ENCODE measurements at regions not wholly inside any gene's neighbourhood (a gene's known extent, or its start where the extent isn't known, plus 50 kb on each side); places are given as distances from the start of the nearest gene placed in this dataset.
"Not testable (repeated sequence)": the region's sequence is repeated elsewhere in the genome, so short reads cannot be mapped to it uniquely, and the experiment has no call there.

GRCh38 chr17:49898366-49899190, 50.7 kb upstream of the TAC4 start:
- Mint-ChIP-seq H3K4me3 (no peak overlapping the region), H3K27me3 (peaks cover 31% of the 10 kb centered on the region), H3K4me1 (peaks cover 5% of the 10 kb centered on the region), H3K36me3 (no peaks in the 10 kb centered on the region), H3K9me3 (no peaks in the 10 kb centered on the region), H3K27ac (no peak overlapping the region)
- DNase-seq (ENCODE audit: low spot score in 2 of 2) (no peak), ATAC-seq (ENCODE audit: low read depth) (no peak)

GRCh38 chr17:49899191-49899485, 51.3 kb upstream of the TAC4 start:
- Mint-ChIP-seq H3K27ac (no peak overlapping the region), H3K27me3 (peaks cover 33% of the 10 kb centered on the region), H3K4me3 (no peak overlapping the region), H3K9me3 (no peaks in the 10 kb centered on the region), H3K4me1 (peaks cover 5% of the 10 kb centered on the region), H3K36me3 (no peaks in the 10 kb centered on the region)
- no peak for DNase-seq (ENCODE audit: low spot score in 2 of 2)
- no peak for ATAC-seq (ENCODE audit: low read depth)

GRCh38 chr17:49899588-49899987, 51.7 kb upstream of the TAC4 start:
- Mint-ChIP-seq H3K27ac (no peak overlapping the region), H3K9me3 (no peaks in the 10 kb centered on the region), H3K4me3 (no peak overlapping the region), H3K36me3 (no peaks in the 10 kb centered on the region), H3K27me3 (peaks cover 35% of the 10 kb centered on the region), H3K4me1 (peaks cover 5% of the 10 kb centered on the region)
- ATAC-seq (ENCODE audit: low read depth) (no peak), DNase-seq (ENCODE audit: low spot score in 2 of 2) (no peak)

GRCh38 chr17:49900801-49901200, 52.9 kb upstream of the TAC4 start:
- not testable (repeated sequence) for H3K27ac Mint-ChIP-seq, H3K4me1 Mint-ChIP-seq

GRCh38 chr17:49901460-49902331, 53.8 kb upstream of the TAC4 start:
- H3K4me1 Mint-ChIP-seq, result peaks cover 5% of the 10 kb centered on the region
- no peak overlapping the region for H3K27ac Mint-ChIP-seq
- no peaks in the 10 kb centered on the region for H3K36me3 Mint-ChIP-seq
- H3K9me3 Mint-ChIP-seq, result no peaks in the 10 kb centered on the region
- peak; percentile 35 for ATAC-seq (ENCODE audit: low read depth)
- DNase-seq (ENCODE audit: low spot score in 2 of 2), result no peak
- H3K4me3 Mint-ChIP-seq, result peak overlapping the region; percentile 14
- H3K27me3 Mint-ChIP-seq, result peaks cover 37% of the 10 kb centered on the region

More at GRCh38 chr17:49900801-49901200, 52.9 kb upstream of the TAC4 start:
- H3K9me3 Mint-ChIP-seq; ATAC-seq (ENCODE audit: low read depth); H3K36me3 Mint-ChIP-seq; DNase-seq (ENCODE audit: low spot score in 2 of 2); H3K4me3 Mint-ChIP-seq: not testable (repeated sequence)
- peaks cover 39% of the 10 kb centered on the region for H3K27me3 Mint-ChIP-seq

GRCh38 chr17:49903523-49903922, 55.7 kb upstream of the TAC4 start:
- no peaks in the 10 kb centered on the region for H3K9me3 Mint-ChIP-seq
- ATAC-seq (ENCODE audit: low read depth) (no peak), DNase-seq (ENCODE audit: low spot score in 2 of 2) (no peak)
- H3K36me3 Mint-ChIP-seq, result no peaks in the 10 kb centered on the region
- peaks cover 35% of the 10 kb centered on the region for H3K27me3 Mint-ChIP-seq
- H3K27ac Mint-ChIP-seq, result no peak overlapping the region
- H3K4me3 Mint-ChIP-seq, result no peak overlapping the region
- peaks cover 5% of the 10 kb centered on the region for H3K4me1 Mint-ChIP-seq

GRCh38 chr17:49904893-49905292, 57.0 kb upstream of the TAC4 start:
- peaks cover 5% of the 10 kb centered on the region for H3K4me1 Mint-ChIP-seq
- H3K27ac Mint-ChIP-seq, result no peak overlapping the region
- no peaks in the 10 kb centered on the region for H3K9me3 Mint-ChIP-seq
- ATAC-seq (ENCODE audit: low read depth) (no peak), DNase-seq (ENCODE audit: low spot score in 2 of 2) (no peak)
- no peak overlapping the region for H3K4me3 Mint-ChIP-seq
- no peaks in the 10 kb centered on the region for H3K36me3 Mint-ChIP-seq
- H3K27me3 Mint-ChIP-seq, result peaks cover 41% of the 10 kb centered on the region

GRCh38 chr17:49906531-49907136, 58.8 kb upstream of the TAC4 start:
- no peak for DNase-seq (ENCODE audit: low spot score in 2 of 2)
- Mint-ChIP-seq H3K27ac (no peak overlapping the region), H3K36me3 (no peaks in the 10 kb centered on the region), H3K4me1 (peaks cover 4% of the 10 kb centered on the region), H3K4me3 (no peak overlapping the region), H3K9me3 (no peaks in the 10 kb centered on the region), H3K27me3 (peaks cover 43% of the 10 kb centered on the region)
- no peak for ATAC-seq (ENCODE audit: low read depth)

GRCh38 chr17:49907279-49907678, 59.4 kb upstream of the TAC4 start:
- no peak overlapping the region for H3K27ac Mint-ChIP-seq
- peaks cover 2% of the 10 kb centered on the region for H3K4me1 Mint-ChIP-seq
- H3K36me3 Mint-ChIP-seq, result no peaks in the 10 kb centered on the region
- no peaks in the 10 kb centered on the region for H3K9me3 Mint-ChIP-seq
- H3K4me3 Mint-ChIP-seq, result no peak overlapping the region
- peaks cover 44% of the 10 kb centered on the region for H3K27me3 Mint-ChIP-seq
- no peak for DNase-seq (ENCODE audit: low spot score in 2 of 2)
- ATAC-seq (ENCODE audit: low read depth), result no peak

GRCh38 chr17:49908782-49909714, 59.9 kb upstream of the DLX4 start:
- Mint-ChIP-seq H3K27me3 (peaks cover 45% of the 10 kb centered on the region), H3K36me3 (no peaks in the 10 kb centered on the region), H3K27ac (peak overlapping the region; percentile 18), H3K9me3 (no peaks in the 10 kb centered on the region), H3K4me3 (no peak overlapping the region), H3K4me1 (peaks cover 2% of the 10 kb centered on the region)
- DNase-seq (ENCODE audit: low spot score in 2 of 2) (no peak), ATAC-seq (ENCODE audit: low read depth) (no peak)

GRCh38 chr17:49910094-49910857, 58.7 kb upstream of the DLX4 start:
- H3K9me3 Mint-ChIP-seq, result no peaks in the 10 kb centered on the region
- H3K27me3 Mint-ChIP-seq, result peaks cover 40% of the 10 kb centered on the region
- no peaks in the 10 kb centered on the region for H3K36me3 Mint-ChIP-seq
- no peak overlapping the region for H3K27ac Mint-ChIP-seq
- peaks cover 2% of the 10 kb centered on the region for H3K4me1 Mint-ChIP-seq
- DNase-seq (ENCODE audit: low spot score in 2 of 2) (no peak), ATAC-seq (ENCODE audit: low read depth) (no peak)
- peak overlapping the region; percentile 33 for H3K4me3 Mint-ChIP-seq

- Mint-ChIP-seq H3K27me3 (peaks cover 39% of the 10 kb centered on the region), H3K9me3 (no peaks in the 10 kb centered on the region), H3K4me3 (peak overlapping the region; percentile 22), H3K4me1 (peaks cover 2% of the 10 kb centered on the region), H3K27ac (no peak overlapping the region), H3K36me3 (no peaks in the 10 kb centered on the region)
- DNase-seq (ENCODE audit: low spot score in 2 of 2), result no peak
- ATAC-seq (ENCODE audit: low read depth), result no peak
These were observed 58.2 kb upstream of the DLX4 start for GRCh38 chr17:49910858-49911204.

GRCh38 chr17:49911719-49912118, 57.3 kb upstream of the DLX4 start:
- Mint-ChIP-seq H3K27me3 (peaks cover 42% of the 10 kb centered on the region), H3K4me3 (no peak overlapping the region)

More at GRCh38 chr17:49911719-49912118, 57.3 kb upstream of the DLX4 start:
- no peak overlapping the region for H3K27ac Mint-ChIP-seq
- H3K9me3 Mint-ChIP-seq, result no peaks in the 10 kb centered on the region
- DNase-seq (ENCODE audit: low spot score in 2 of 2), result no peak
- no peaks in the 10 kb centered on the region for H3K36me3 Mint-ChIP-seq
- no peak for ATAC-seq (ENCODE audit: low read depth)
- peaks cover 2% of the 10 kb centered on the region for H3K4me1 Mint-ChIP-seq

All from memory B cell (primary cell).